ENCODE measurements at regions not wholly inside any gene's neighbourhood (a gene's known extent, or its start where the extent isn't known, plus 50 kb on each side); places are given as distances from the start of the nearest gene placed in this dataset.

DNA sequence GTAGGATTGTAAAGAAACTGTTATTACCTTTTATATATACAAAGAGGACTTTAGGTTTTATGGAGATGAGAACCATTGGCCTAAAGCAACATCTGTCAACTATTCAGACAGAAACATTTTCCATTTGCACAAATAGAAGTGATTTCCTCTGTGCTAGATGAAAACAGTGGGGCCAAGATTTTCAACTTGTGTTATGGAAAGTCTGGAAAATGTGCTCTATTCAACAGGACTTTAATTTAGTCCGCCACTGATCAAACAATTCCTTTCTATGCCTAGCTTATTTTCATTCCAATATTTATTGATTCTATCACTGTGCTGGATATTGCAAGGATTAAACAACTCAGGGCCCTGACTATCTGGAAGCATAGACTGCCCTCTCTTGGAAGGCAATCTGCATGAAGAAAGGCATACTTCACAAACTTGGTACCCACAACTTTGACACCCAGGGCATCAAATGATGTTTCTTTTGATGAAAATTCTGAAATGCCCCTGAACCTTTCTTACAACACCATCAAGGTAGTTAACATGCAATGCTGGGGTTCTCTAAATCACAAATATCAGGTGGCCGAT, 126.6 kb upstream of the HMHB1 start:
- DNase-seq (no peak), ATAC-seq (no peak)
- TF ChIP-seq, protein P1, sequence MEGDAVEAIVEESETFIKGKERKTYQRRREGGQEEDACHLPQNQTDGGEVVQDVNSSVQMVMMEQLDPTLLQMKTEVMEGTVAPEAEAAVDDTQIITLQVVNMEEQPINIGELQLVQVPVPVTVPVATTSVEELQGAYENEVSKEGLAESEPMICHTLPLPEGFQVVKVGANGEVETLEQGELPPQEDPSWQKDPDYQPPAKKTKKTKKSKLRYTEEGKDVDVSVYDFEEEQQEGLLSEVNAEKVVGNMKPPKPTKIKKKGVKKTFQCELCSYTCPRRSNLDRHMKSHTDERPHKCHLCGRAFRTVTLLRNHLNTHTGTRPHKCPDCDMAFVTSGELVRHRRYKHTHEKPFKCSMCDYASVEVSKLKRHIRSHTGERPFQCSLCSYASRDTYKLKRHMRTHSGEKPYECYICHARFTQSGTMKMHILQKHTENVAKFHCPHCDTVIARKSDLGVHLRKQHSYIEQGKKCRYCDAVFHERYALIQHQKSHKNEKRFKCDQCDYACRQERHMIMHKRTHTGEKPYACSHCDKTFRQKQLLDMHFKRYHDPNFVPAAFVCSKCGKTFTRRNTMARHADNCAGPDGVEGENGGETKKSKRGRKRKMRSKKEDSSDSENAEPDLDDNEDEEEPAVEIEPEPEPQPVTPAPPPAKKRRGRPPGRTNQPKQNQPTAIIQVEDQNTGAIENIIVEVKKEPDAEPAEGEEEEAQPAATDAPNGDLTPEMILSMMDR (IDR thresholded peaks at IDR 0.05): no peak
- Histone ChIP-seq H3K4me3 (no peak overlapping the region), H3K4me1 (ENCODE audit: low read depth) (no peaks in the 10 kb centered on the region), H3K9me3 (peaks cover 4% of the 10 kb centered on the region), H3K36me3 (ENCODE audit: low read depth) (no peaks in the 10 kb centered on the region)
- intact Hi-C loops (cut with DNase I, micrococcal nuclease): loop anchor here in 1 of 2 donors (10.0 kb wide), 1 partner anchor 671 kb away; no protein-coding TSS in a partner anchor

DNA sequence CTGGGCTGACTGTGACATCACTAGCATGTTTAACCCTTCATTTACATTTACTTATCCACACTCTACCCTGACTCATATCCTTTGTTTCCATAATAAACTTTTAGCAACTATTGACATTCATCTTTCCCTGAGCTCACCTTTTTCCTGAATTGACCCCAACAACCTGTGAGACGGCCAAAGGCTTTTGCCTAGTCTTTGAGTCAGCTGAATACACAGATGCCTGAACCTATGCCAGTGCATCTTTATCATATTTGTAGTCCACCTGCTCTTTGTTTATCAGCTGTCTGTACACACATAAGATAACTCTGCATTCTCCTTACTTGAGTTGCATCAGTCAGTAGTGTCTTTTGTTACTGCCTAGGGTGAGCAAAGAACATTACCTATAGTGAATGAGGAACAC, 128.5 kb upstream of the HMHB1 start:
- no peak for ATAC-seq
- TF ChIP-seq, protein P1 (IDR thresholded peaks at IDR 0.05): no peak
- no peak for DNase-seq
- Histone ChIP-seq H3K36me3 (ENCODE audit: low read depth) (no peaks in the 10 kb centered on the region), H3K9me3 (no peaks in the 10 kb centered on the region), H3K4me3 (no peak overlapping the region), H3K4me1 (ENCODE audit: low read depth) (no peaks in the 10 kb centered on the region)
- intact Hi-C loops (cut with DNase I, micrococcal nuclease): loop anchor here in 1 of 2 donors (10.0 kb wide), 1 partner anchor 669 kb away; no protein-coding TSS in a partner anchor

DNA sequence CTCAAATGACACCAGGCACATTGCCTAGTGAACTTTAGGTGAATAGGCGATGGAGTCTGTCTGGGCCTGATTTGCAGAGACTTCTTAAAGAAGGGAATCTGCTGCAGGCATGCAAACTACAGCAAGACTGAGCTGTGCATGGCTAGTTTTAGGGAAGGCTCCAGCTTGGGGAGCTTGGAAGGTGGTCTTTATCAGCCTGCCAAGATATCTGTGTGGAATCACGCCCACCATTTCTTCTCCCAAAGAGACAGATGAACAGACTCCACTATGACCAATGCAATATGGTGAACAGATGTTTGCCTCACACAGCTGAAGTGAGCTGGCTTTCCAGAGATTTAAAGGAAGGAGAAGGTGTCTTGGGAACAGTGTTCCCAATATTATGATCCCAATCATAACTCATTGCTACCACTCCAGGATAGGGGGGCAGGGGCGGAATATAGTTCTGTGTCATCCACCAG, 129.0 kb upstream of the HMHB1 start:
- Histone ChIP-seq H3K9me3 (no peaks in the 10 kb centered on the region), H3K4me3 (no peak overlapping the region), H3K36me3 (ENCODE audit: low read depth) (no peaks in the 10 kb centered on the region), H3K4me1 (ENCODE audit: low read depth) (no peaks in the 10 kb centered on the region)
- TF ChIP-seq, protein P1 (IDR thresholded peaks at IDR 0.05): no peak
- ATAC-seq (no peak), DNase-seq (no peak)
- intact Hi-C loops (cut with DNase I, micrococcal nuclease): loop anchor here in 1 of 2 donors (10.0 kb wide), 1 partner anchor 668 kb away; no protein-coding TSS in a partner anchor

DNA sequence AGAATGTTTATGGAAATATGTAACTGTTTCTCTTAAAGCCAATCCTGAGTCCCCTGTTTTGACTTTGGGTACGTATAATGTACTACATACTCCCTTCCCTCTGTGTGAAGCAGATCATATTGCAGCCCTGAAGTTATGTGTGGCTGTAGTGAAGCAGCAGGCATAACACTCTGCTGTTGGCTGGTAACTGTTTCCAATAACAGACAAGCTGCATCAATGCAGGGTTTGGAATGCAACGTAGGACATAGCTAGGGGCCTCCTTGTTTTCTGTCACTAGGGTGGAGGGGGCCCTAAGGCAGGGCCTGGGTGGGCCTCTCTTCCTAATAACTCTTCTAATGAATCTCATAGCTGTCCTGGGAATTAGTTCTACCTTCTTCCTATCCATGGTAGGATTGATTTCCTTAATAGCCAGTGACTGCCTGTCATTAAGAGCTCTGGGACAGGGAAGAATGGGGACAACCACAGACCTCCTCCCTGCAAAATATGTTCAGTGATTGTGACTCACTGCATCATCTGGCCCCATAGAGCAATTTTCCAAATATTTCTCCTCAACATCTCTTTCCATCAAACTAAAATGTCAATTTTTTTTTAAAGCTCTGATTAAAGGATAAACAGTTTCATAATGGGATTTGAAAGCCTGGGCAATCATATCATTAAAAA, 129.6 kb upstream of the HMHB1 start:
- intact Hi-C loops (cut with DNase I, micrococcal nuclease): loop anchor here in 1 of 2 donors (10.0 kb wide), 1 partner anchor 668 kb away; no protein-coding TSS in a partner anchor
- Histone ChIP-seq H3K9me3 (no peaks in the 10 kb centered on the region), H3K4me1 (ENCODE audit: low read depth) (no peaks in the 10 kb centered on the region), H3K36me3 (ENCODE audit: low read depth) (no peaks in the 10 kb centered on the region), H3K4me3 (no peak overlapping the region)
- no peak for DNase-seq
- TF ChIP-seq, protein P1 (IDR thresholded peaks at IDR 0.05): no peak
- ATAC-seq: no peak

DNA sequence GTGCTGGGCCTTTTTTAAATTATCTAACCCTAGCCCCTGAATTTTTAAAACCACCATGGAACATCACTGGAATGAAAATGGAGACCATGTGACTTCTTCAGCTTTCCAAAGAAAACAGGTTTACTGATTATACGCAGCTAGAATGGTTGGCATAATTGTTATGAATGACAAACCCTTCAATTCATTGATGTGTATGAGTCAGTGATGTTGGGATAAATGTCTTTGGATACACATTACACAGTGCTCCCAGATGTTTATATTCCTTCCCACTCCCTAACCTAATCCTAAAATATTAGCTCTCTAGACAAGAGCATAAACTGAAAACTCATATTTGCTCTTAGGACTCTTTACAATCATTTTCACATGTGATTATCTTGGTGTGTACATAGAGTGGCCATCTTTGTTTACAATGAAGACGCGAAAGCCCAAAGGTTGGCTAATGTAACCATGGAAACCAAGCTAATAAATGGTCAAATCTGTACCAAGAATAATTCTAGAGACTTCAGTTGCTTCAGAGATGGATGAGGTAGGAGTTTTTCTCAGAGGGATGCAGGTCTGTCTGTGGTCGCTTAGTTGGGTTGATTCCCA, 131.2 kb upstream of the HMHB1 start:
- intact Hi-C loops (cut with DNase I, micrococcal nuclease): loop anchor here in 1 of 2 donors (10.0 kb wide), 1 partner anchor 666 kb away; no protein-coding TSS in a partner anchor
- TF ChIP-seq, protein P1 (IDR thresholded peaks at IDR 0.05): no peak
- Histone ChIP-seq H3K36me3 (ENCODE audit: low read depth) (no peaks in the 10 kb centered on the region), H3K4me1 (ENCODE audit: low read depth) (no peaks in the 10 kb centered on the region), H3K4me3 (no peak overlapping the region), H3K9me3 (no peaks in the 10 kb centered on the region)
- no peak for DNase-seq
- ATAC-seq: no peak
